HG02840 (cell line): ENCODE measurements at regions not wholly inside any gene's neighbourhood (a gene's known extent, or its start where the extent isn't known, plus 50 kb on each side); places are given as distances from the start of the nearest gene placed in this dataset.

Experiments used
- ATAC-seq: cut with Tn5 transposase; IDR thresholded peaks from one replicate; pipeline ENCODE4 v1.9.1; 2021; ENCODE audit warnings: mild to moderate bottlenecking, moderate library complexity, moderate number of reproducible peaks; ENCODE audit not compliant: unreplicated experiment, low FRiP score

- ATAC-seq, result no peak
Measured at GRCh38 chr1:224564454-224565084, 51.5 kb upstream of the CNIH3 start.

GRCh38 chr1:224565186-224565585, 50.9 kb upstream of the CNIH3 start:
- ATAC-seq, result no peak

- no peak for ATAC-seq
Measured at GRCh38 chr1:224565611-224566406, 50.3 kb upstream of the CNIH3 start.
